Thoracic aorta (tissue), 2 donors: ENCODE measurements at regions not wholly inside any gene's neighbourhood (a gene's known extent, or its start where the extent isn't known, plus 50 kb on each side); places are given as distances from the start of the nearest gene placed in this dataset.

Experiments used
- ATAC-seq: fragments of 150-250 bp; one replicate; pipeline ENCODE4 v1.8.0; 2017; ENCODE audit warnings: low read depth; ENCODE audit not compliant: insufficient number of reproducible peaks, low FRiP score
- DNase-seq: peaks from one replicate; pipeline ENCODE4 v3.0.0-alpha.2; 2020; ENCODE audit warnings: low spot score
- H3K27ac ChIP-seq, 2 donors: fragments of 200-600 bp; sonication (generic); 1 replicate in 1 of 2; 2 replicates in 1 of 2; pipeline ENCODE4 v1.5.1; 2016; ENCODE audit warnings: mild to moderate bottlenecking in 2 of 2, moderate library complexity in 2 of 2
- H3K27me3 ChIP-seq: fragments of 200-600 bp; sonication (generic); replicated peaks from 2 replicates; pipeline ENCODE4 v1.6.0; 2016; ENCODE audit warnings: mild to moderate bottlenecking; ENCODE audit not compliant: insufficient read depth
- H3K36me3 ChIP-seq: fragments of 200-600 bp; sonication (generic); one replicate; pipeline ENCODE4 v1.5.1; 2016
- H3K4me1 ChIP-seq, 2 donors: fragments of 200-600 bp; sonication (generic); 1 replicate in 1 of 2; 2 replicates in 1 of 2; pipeline versions ENCODE4 v1.5.1 to v1.6.0; 2016; ENCODE audit warnings: low read depth in 2 of 2, mild to moderate bottlenecking in 1 of 2; ENCODE audit not compliant: control insufficient read depth in 1 of 2
- H3K4me3 ChIP-seq: fragments of 200-600 bp; sonication (generic); 2 replicates; pipeline ENCODE4 v1.5.1; 2016; ENCODE audit warnings: mild to moderate bottlenecking
- H3K9me3 ChIP-seq: fragments of 200-600 bp; sonication (generic); 2 replicates; pipeline ENCODE4 v1.5.1; 2016
- CTCF ChIP-seq: fragments of 200-600 bp; sonication (generic); IDR thresholded peaks from one replicate; pipeline ENCODE4 v1.5.1; 2019; ENCODE audit warnings: antibody characterized with exemption

GRCh38 chr4:125735102-125735501 is 420.3 kb downstream of the FAT4 start:
- ATAC-seq, result no peak

DNA sequence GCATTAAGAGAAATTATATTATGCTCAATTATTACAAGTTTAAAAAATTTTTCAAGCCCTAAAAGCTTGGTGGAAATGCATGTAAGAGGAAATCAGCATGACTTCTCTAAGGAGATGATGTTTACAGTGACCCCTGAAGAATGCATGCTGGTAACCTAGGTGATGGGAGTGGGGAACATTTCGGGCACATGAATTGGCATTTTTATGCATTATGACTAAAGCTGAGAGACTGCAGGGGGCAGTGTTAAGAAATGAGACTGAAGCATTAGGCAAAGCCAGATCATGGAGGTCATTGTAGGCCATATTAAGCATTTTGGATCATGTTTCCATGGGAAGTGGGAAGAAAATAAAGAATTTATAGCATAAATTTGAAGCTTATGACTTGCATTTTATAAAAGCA is 421.3 kb downstream of the FAT4 start:
- H3K27me3 ChIP-seq, result no peaks in the 10 kb centered on the region
- no peak overlapping the region for H3K27ac ChIP-seq
- TF ChIP-seq CTCF, result no peak
- ATAC-seq, result no peak
- no peaks in the 10 kb centered on the region for H3K9me3 ChIP-seq
- no peak for DNase-seq
- no peak overlapping the region for H3K4me3 ChIP-seq
- H3K36me3 ChIP-seq, result no peaks in the 10 kb centered on the region
- H3K4me1 ChIP-seq, result peaks cover 0 to 12% of the 10 kb centered on the region in 2 donors

More at GRCh38 chr4:125735102-125735501, 420.3 kb downstream of the FAT4 start:
- Histone ChIP-seq H3K4me3 (no peak overlapping the region), H3K4me1 (peaks cover 0 to 12% of the 10 kb centered on the region in 2 donors), H3K9me3 (no peaks in the 10 kb centered on the region), H3K27ac (no peak overlapping the region), H3K27me3 (no peaks in the 10 kb centered on the region), H3K36me3 (no peaks in the 10 kb centered on the region)
- no peak for TF ChIP-seq CTCF
- no peak for DNase-seq

GRCh38 chr4:125739760-125740159 is 425.0 kb downstream of the FAT4 start:
- ATAC-seq (no peak), DNase-seq (no peak)
- Histone ChIP-seq H3K9me3 (peaks cover 3% of the 10 kb centered on the region), H3K27me3 (no peaks in the 10 kb centered on the region), H3K27ac (no peak overlapping the region), H3K4me1 (peaks cover 0 to 12% of the 10 kb centered on the region in 2 donors), H3K4me3 (no peak overlapping the region), H3K36me3 (no peaks in the 10 kb centered on the region)
- no peak for TF ChIP-seq CTCF

DNA sequence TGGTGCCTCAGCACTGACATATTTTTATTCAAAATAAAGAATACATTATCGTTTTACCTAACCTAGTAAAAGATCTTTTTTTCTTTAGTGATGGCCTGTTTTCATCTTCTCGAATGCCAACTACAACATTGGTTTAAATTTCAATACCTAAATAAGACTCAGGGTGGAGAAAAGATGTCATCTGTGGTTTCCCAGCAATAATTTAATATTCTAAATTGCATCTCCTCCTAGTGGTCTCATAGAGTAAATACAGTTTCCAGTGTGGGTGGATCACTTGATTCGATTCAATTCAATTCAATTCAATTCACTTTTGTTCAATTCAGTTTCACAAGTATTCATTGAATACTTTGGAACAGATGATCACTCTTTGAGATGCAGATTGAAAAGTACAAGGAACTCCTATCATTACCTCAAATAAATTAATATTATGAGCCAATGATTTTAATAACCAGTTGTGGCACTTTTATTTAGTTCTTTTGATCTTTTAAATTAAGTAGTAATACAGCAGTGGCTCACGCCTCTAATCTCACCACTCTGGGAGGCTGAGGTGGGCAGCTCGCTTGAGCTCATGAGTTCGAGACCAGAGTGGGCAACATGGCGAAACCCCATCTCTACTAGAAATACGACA is 427.2 kb downstream of the FAT4 start:
- no peaks in the 10 kb centered on the region for H3K36me3 ChIP-seq
- H3K4me1 ChIP-seq, result peaks cover 0 to 12% of the 10 kb centered on the region in 2 donors
- peaks cover 3% of the 10 kb centered on the region for H3K9me3 ChIP-seq
- peak; percentile 62 for TF ChIP-seq CTCF
- H3K27ac ChIP-seq, result no peak overlapping the region
- no peaks in the 10 kb centered on the region for H3K27me3 ChIP-seq
- ATAC-seq (no peak), DNase-seq (no peak)
- H3K4me3 ChIP-seq, result no peak overlapping the region

DNA sequence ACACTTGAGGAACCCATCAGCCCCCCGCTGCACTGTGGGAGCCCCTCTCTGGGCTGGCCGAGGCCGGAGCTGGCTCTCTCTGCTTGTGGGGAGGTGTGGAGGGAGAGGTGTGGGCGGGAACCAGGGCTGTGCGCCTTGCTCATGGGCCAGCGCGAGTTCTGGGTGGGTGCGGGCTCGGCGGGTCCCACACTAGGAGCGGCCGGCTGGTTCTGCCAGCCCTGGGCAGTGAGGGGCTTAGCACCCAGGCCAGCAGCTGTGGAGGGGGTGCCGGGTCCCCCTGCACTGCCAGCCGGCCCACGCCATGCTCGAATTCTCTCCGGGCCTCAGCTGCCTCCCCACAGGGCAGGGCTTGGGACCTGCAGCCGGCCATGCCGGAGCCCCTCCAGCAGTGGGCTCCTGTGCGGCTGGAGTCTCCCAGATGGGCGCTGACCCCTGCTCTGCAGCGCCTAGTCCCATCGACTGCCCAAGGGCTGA is 430.2 kb downstream of the FAT4 start:
- Histone ChIP-seq H3K36me3 (no peaks in the 10 kb centered on the region), H3K27me3 (no peaks in the 10 kb centered on the region), H3K4me1 (peaks cover 0 to 1% of the 10 kb centered on the region in 2 donors), H3K27ac (no peak overlapping the region), H3K4me3 (no peak overlapping the region), H3K9me3 (peaks cover 3% of the 10 kb centered on the region)
- DNase-seq (no peak), ATAC-seq (no peak)
- no peak for TF ChIP-seq CTCF
